ENCODE measurements at regions not wholly inside any gene's neighbourhood (a gene's known extent, or its start where the extent isn't known, plus 50 kb on each side); places are given as distances from the start of the nearest gene placed in this dataset.

DNA sequence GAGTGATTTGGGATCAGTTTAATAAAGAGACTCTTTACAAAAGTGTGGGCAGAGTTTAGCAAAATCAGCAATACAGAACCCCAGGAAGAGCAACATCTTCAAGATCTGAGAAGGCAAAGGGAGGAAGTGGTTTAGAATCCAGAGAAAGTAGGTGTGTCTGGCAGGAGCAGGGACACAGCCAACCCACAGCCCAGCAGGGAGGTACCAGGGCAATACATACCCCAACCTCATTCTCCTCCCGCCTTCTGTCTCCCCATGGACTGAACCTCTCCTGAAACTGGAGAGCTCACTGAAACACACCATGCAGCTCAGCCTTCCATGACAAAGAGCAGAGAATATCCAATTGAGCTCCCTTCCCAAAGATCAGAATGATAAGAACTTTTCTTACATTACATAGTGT is 283.4 kb downstream of the PRELID2 start:
- no peak for DNase-seq (ENCODE audit: low read depth)
- no peak overlapping the region for H3K4me3 ChIP-seq (ENCODE audit: low read length)
- TF ChIP-seq, protein P1, sequence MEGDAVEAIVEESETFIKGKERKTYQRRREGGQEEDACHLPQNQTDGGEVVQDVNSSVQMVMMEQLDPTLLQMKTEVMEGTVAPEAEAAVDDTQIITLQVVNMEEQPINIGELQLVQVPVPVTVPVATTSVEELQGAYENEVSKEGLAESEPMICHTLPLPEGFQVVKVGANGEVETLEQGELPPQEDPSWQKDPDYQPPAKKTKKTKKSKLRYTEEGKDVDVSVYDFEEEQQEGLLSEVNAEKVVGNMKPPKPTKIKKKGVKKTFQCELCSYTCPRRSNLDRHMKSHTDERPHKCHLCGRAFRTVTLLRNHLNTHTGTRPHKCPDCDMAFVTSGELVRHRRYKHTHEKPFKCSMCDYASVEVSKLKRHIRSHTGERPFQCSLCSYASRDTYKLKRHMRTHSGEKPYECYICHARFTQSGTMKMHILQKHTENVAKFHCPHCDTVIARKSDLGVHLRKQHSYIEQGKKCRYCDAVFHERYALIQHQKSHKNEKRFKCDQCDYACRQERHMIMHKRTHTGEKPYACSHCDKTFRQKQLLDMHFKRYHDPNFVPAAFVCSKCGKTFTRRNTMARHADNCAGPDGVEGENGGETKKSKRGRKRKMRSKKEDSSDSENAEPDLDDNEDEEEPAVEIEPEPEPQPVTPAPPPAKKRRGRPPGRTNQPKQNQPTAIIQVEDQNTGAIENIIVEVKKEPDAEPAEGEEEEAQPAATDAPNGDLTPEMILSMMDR (conservative IDR thresholded peaks at IDR 0.05; ENCODE audit: low read length), result no peak

GRCh38 chr5:145548097-145548496 is 287.0 kb downstream of the PRELID2 start:
- TF ChIP-seq, protein P1 (conservative IDR thresholded peaks at IDR 0.05; ENCODE audit: low read length), result no peak
- H3K4me3 ChIP-seq (ENCODE audit: low read length), result no peak overlapping the region
- no peak for DNase-seq (ENCODE audit: low read depth)

DNA sequence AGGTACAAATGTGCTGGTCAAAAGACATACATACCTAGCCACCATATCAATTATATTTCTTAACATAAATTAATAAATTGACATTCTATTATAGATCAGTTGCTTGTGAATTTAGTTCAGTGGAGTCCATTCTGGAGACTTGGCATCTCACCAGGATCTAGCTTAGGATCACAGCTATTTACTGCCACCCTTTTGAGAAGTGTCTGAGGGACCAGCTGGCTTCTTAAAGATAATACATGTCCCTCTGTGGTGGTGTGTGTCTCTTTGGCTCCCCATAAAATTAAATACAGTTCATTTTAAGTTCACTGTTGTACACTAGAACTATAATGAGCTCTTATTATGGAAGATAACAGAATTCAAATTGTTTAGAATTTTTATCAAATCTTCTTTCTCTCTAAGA is 290.7 kb downstream of the PRELID2 start:
- TF ChIP-seq, protein P1 (conservative IDR thresholded peaks at IDR 0.05; ENCODE audit: low read length), result no peak
- DNase-seq (ENCODE audit: low read depth), result no peak
- H3K4me3 ChIP-seq (ENCODE audit: low read length), result no peak overlapping the region

GRCh38 chr5:145543968-145544367 is 291.2 kb downstream of the PRELID2 start:
- H3K4me3 ChIP-seq (ENCODE audit: low read length), result no peak overlapping the region
- TF ChIP-seq, protein P1 (conservative IDR thresholded peaks at IDR 0.05; ENCODE audit: low read length), result no peak
- no peak for DNase-seq (ENCODE audit: low read depth)

DNA sequence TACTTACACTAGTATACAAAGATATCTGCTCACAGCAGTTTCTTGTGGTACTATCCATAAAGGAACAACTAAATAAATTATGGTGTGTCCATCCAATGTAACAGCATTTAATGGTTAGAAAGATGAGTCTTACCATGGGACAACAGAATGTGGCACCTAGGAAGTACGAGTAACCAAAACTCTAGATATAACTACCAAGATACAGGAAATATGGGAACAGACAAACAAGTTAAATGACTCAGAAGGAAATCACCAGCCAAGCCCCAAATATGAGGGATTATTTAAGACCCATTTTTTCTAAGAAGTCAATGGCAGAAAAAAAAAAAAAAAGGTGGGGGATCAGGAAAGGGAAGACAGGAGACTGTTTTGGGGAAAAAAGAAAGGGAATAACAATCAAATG is 294.8 kb downstream of the PRELID2 start:
- DNase-seq (ENCODE audit: low read depth), result no peak
- no peak overlapping the region for H3K4me3 ChIP-seq (ENCODE audit: low read length)
- TF ChIP-seq, protein P1 (conservative IDR thresholded peaks at IDR 0.05; ENCODE audit: low read length), result no peak

GRCh38 chr5:145539201-145539600 is 295.9 kb downstream of the PRELID2 start:
- DNase-seq (ENCODE audit: low read depth), result no peak
- no peak overlapping the region for H3K4me3 ChIP-seq (ENCODE audit: low read length)
- TF ChIP-seq, protein P1 (conservative IDR thresholded peaks at IDR 0.05; ENCODE audit: low read length), result no peak

DNA sequence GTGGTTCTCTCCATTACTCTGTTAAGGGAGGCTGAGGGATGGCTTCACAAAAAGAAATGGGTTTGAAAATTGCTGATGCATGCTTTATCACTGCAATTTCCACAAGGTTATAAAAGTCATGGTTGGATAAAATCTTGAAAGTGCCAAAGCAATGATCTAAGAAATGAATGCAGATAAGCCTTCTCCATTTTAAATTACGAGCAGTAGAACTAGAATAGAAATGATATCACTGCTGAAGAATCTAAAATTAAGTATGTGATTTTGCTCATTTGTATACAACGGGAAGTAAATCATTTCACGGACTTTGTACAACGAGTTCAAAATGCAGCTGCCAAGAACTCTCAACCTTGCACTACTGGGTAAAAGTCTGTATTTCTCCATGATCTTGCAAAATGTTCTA is 299.0 kb downstream of the PRELID2 start:
- no peak for DNase-seq (ENCODE audit: low read depth)
- H3K4me3 ChIP-seq (ENCODE audit: low read length), result no peak overlapping the region
- TF ChIP-seq, protein P1 (conservative IDR thresholded peaks at IDR 0.05; ENCODE audit: low read length), result no peak

All from AG10803 (cell line).